Left lung (tissue), 4 donors: ENCODE measurements at regions not wholly inside any gene's neighbourhood (a gene's known extent, or its start where the extent isn't known, plus 50 kb on each side); places are given as distances from the start of the nearest gene placed in this dataset.

Source experiments
- ATAC-seq: fragments of 200-7000 bp; cut with Tn5 transposase; one replicate; pipeline ENCODE4 v1.9.1; 2020; ENCODE audit warnings: moderate library complexity
- DNase-seq, 4 donors: peaks; one replicate each; pipeline ENCODE4 v3.0.0-alpha.2; 2013 to 2020
- H3K27ac ChIP-seq, 2 donors: fragments of 200-600 bp; sonication (generic) in 1 of 2; one replicate each; pipeline versions ENCODE4 v1.5.0 to v1.8.0; 2020 to 2021
- H3K27me3 ChIP-seq, 2 donors: fragments of 200-600 bp; sonication (generic) in 1 of 2; one replicate each; pipeline versions ENCODE4 v1.5.0 to v1.8.0; 2020 to 2021
- H3K36me3 ChIP-seq, 2 donors: fragments of 200-600 bp; sonication (generic) in 1 of 2; one replicate each; pipeline versions ENCODE4 v1.5.0 to v1.8.0; 2020 to 2021
- H3K4me1 ChIP-seq, 2 donors: fragments of 200-600 bp; one replicate each; pipeline ENCODE4 v1.8.0; 2021
- H3K4me3 ChIP-seq, 2 donors: fragments of 200-600 bp; sonication (generic) in 1 of 2; one replicate each; pipeline versions ENCODE4 v1.5.0 to v1.8.0; 2020 to 2021; ENCODE audit warnings: mild to moderate bottlenecking in 1 of 2
- H3K9me3 ChIP-seq, 2 donors: fragments of 200-600 bp; sonication (generic) in 1 of 2; one replicate each; pipeline versions ENCODE4 v1.5.0 to v1.8.0; 2020 to 2021
- intact Hi-C, 2 donors: fragments of 100-400 bp; cut with DNase I; formaldehyde crosslinking; loops; one replicate each; pipeline versions ENCODE4 v1.11.2 to v1.14.2; 2022
- TF ChIP-seq, protein P1 (sequence below), 2 donors: fragments of 200-600 bp; sonication (generic) in 1 of 2; IDR thresholded peaks; one replicate each; pipeline versions ENCODE4 v1.5.0 to v1.8.0; 2021; ENCODE audit warnings: antibody characterized with exemption in 2 of 2
- donor health status: DM: no; HTN: yes; CAD: no.
- donor health status: DM: no; HTN: no; CAD: no.

DNA sequence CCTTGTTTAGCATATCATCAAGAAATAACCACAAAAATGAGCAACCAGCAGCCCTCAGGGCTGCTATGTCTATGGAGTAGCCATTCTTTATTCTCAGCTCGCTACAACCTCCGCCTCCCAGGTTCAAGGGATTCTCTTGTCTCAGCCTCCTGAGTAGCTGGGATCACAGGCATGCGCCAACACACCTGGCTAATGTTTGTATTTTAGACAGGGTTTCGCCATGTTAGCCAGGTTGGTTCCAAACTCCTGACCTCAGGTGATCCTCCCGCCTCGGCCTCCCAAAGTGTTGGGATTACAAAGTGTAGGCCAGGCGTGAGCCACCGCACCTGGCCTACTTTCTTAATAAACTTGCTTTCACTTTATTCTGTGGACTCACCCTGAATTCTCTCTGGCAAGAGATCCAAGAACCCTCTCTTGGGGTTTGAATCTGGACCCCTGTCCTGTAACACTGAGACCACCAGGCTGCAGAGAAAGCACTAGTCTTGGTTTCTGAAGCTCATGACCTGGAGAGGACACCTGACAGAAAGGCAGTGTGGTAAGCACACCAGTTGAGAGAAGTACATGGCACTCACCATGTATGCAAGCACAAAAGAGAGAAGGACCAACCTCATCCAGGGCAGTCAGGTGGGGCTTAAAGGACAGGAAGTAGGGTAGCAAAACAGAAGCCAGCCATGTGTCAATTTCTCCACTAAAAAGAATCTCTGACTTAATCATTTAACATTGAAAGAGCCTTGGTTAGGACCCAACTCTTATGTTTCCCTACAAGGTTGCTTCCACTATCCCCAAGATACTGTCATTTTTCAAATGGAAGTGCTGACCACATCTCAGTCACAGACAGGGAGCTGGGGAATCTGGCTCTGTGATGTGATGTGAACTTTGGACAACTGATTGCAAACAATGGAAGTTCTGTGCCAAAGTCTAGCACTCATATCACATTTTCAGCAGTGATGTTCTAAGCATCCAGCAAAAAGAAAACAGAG lies 97.4 kb upstream of the DST start:
- TF ChIP-seq, protein P1, sequence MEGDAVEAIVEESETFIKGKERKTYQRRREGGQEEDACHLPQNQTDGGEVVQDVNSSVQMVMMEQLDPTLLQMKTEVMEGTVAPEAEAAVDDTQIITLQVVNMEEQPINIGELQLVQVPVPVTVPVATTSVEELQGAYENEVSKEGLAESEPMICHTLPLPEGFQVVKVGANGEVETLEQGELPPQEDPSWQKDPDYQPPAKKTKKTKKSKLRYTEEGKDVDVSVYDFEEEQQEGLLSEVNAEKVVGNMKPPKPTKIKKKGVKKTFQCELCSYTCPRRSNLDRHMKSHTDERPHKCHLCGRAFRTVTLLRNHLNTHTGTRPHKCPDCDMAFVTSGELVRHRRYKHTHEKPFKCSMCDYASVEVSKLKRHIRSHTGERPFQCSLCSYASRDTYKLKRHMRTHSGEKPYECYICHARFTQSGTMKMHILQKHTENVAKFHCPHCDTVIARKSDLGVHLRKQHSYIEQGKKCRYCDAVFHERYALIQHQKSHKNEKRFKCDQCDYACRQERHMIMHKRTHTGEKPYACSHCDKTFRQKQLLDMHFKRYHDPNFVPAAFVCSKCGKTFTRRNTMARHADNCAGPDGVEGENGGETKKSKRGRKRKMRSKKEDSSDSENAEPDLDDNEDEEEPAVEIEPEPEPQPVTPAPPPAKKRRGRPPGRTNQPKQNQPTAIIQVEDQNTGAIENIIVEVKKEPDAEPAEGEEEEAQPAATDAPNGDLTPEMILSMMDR (IDR thresholded peaks at IDR 0.05), result no peak
- H3K4me1 ChIP-seq, result peaks cover 9 to 13% of the 10 kb centered on the region in 2 donors
- ATAC-seq (no peak), DNase-seq (no peak)
- H3K9me3 ChIP-seq, result no peaks in the 10 kb centered on the region
- H3K36me3 ChIP-seq, result no peaks in the 10 kb centered on the region
- no peak overlapping the region for H3K4me3 ChIP-seq
- intact Hi-C loops, result no loop called here
- no peak overlapping the region for H3K27ac ChIP-seq
- no peaks in the 10 kb centered on the region for H3K27me3 ChIP-seq

DNA sequence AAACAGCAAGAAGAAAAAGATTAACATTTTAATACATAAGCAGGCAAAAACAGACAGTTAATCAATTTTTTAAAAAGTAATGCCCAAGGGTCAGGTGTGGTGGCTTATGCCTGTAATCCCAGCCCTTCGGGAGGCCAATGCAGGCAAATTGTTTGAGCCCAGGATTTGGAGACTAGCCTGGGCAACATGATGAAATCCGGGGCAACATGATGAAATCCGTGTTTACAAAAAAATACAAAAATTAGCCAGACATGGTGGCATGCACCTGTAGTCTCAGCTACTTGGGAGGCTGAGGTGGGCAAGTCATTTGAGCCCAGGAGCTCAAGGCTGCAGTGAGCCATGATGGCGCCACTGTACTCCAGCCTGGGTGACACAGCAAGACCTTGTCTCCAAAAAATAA lies 94.1 kb upstream of the DST start:
- ATAC-seq (no peak), DNase-seq (no peak)
- H3K4me3 ChIP-seq, result no peak overlapping the region
- no peak overlapping the region for H3K27ac ChIP-seq
- no peaks in the 10 kb centered on the region for H3K36me3 ChIP-seq
- no peaks in the 10 kb centered on the region for H3K9me3 ChIP-seq
- intact Hi-C loops, result no loop called here
- H3K27me3 ChIP-seq, result no peaks in the 10 kb centered on the region
- TF ChIP-seq, protein P1 (IDR thresholded peaks at IDR 0.05), result no peak
- peaks cover 4 to 5% of the 10 kb centered on the region in 2 donors for H3K4me1 ChIP-seq

DNA sequence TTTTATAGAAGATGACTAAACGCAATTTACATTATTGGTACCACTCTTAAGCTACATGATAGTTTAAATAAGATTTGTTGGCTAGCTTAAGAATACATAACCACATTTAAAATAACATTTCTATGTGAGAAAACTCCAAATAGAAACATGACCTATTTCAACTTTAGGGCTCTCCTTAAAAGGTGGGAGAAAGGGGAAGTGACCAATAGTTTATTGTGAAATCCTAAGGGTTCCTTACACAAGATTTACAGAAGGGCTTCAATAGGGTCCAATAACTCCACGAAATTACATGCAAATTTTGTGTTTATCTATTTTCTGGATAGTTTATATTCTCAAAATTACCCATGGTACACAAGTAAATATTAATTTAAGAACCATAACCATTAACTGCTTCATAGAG lies 91.6 kb upstream of the DST start:
- ATAC-seq (no peak), DNase-seq (no peak)
- H3K27ac ChIP-seq, result no peak overlapping the region
- no peaks in the 10 kb centered on the region for H3K36me3 ChIP-seq
- intact Hi-C loops, result no loop called here
- TF ChIP-seq, protein P1 (IDR thresholded peaks at IDR 0.05), result no peak
- no peaks in the 10 kb centered on the region for H3K27me3 ChIP-seq
- H3K4me3 ChIP-seq, result no peak overlapping the region
- H3K4me1 ChIP-seq, result peaks cover 0 to 4% of the 10 kb centered on the region in 2 donors
- H3K9me3 ChIP-seq, result no peaks in the 10 kb centered on the region

DNA sequence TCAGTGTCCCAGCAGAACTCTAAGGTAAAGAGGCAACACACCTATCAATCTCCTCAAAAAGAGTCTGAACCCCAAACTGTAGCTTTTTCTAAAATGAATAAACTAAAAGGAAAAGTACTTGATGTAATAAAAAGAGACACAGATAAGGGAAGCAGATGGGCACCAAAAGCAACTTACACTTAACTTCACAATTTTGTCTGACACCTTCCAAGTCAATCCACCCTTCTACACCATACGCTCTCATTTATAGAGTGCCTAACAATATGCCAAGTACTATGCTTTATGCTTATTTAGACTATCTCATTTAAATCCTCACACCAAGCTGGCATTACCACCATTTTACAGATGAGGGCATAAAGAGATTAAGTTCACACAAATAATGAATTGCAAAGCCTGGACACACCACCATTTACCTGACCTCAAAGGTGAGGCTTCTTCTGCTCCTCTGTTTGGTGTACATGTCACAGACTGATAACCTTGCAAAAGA lies 90.6 kb upstream of the DST start:
- H3K4me1 ChIP-seq, result peaks cover 0 to 4% of the 10 kb centered on the region in 2 donors
- no peaks in the 10 kb centered on the region for H3K36me3 ChIP-seq
- intact Hi-C loops, result no loop called here
- no peaks in the 10 kb centered on the region for H3K27me3 ChIP-seq
- ATAC-seq (no peak), DNase-seq (no peak)
- no peak overlapping the region for H3K4me3 ChIP-seq
- TF ChIP-seq, protein P1 (IDR thresholded peaks at IDR 0.05), result no peak
- H3K9me3 ChIP-seq, result no peaks in the 10 kb centered on the region
- no peak overlapping the region for H3K27ac ChIP-seq

DNA sequence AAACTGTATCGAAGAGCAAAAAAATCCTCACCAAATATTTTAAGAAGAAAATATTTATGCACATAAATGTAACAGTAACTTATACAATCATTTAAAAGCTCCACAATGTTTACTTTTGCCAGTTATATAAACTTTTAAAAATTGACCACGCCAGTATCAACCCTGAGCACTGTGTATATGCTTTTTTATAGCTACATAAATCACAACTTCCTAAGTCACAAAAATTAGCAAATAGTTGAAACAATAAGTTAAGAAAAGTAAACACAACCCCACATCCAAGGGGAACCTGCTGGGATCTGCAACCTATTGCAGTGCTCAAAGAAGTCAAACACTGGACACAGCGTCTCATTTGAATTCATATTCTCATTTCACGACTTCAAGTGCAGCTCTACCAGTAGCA lies 89.8 kb upstream of the DST start:
- H3K9me3 ChIP-seq, result no peaks in the 10 kb centered on the region
- no peak overlapping the region for H3K4me3 ChIP-seq
- DNase-seq, result no peak
- H3K36me3 ChIP-seq, result no peaks in the 10 kb centered on the region
- no peak overlapping the region for H3K27ac ChIP-seq
- peaks cover 0 to 7% of the 10 kb centered on the region in 2 donors for H3K4me1 ChIP-seq
- TF ChIP-seq, protein P1 (IDR thresholded peaks at IDR 0.05), result no peak
- H3K27me3 ChIP-seq, result no peaks in the 10 kb centered on the region
- intact Hi-C loops, result no loop called here
- peak; percentile 39 for ATAC-seq
